ENCODE measurements at regions not wholly inside any gene's neighbourhood (a gene's known extent, or its start where the extent isn't known, plus 50 kb on each side); places are given as distances from the start of the nearest gene placed in this dataset.

- Histone ChIP-seq H3K36me3 (ENCODE audit: insufficient read depth, low read length, poor library complexity, severe bottlenecking) (no peaks in the 10 kb centered on the region), H3K4me1 (ENCODE audit: insufficient read depth, low read length, poor library complexity, severe bottlenecking) (no peaks in the 10 kb centered on the region), H3K9me3 (ENCODE audit: low read depth, low read length, poor library complexity, severe bottlenecking) (no peaks in the 10 kb centered on the region), H3K4me3 (ENCODE audit: low read depth, low read length, poor library complexity, severe bottlenecking) (no peak overlapping the region), H3K27ac (ENCODE audit: low read depth, low read length, poor library complexity, severe bottlenecking) (no peak overlapping the region), H3K27me3 (replicated peaks; ENCODE audit: insufficient read depth, low read depth, low read length, poor library complexity) (peaks cover 86% of the 10 kb centered on the region)
- ChIA-PET POLR2A (ENCODE audit: low non-redundant PET) (no interaction called here), CTCF (no interaction called here)
- BruUV-seq (replicated peaks): no TSS peak
- DNase-seq (ENCODE audit: low spot score): no peak
- TF ChIP-seq EZH2 (IDR thresholded peaks at IDR 0.05; ENCODE audit: borderline replicate concordance, low read depth, low read length, poor library complexity, severe bottlenecking): no peak
- TF ChIP-seq CTCF (conservative IDR thresholded peaks at IDR 0.05; ENCODE audit: low read depth, low read length): no peak
- intact Hi-C loops (cut with micrococcal nuclease; ENCODE audit: unreplicated experiment): no loop called here
Observed at GRCh38 chr6:133682506-133683307, 206.2 kb upstream of the TCF21 start.

GRCh38 chr6:133683308-133683580, 205.7 kb upstream of the TCF21 start:
- Histone ChIP-seq H3K27ac (ENCODE audit: low read depth, low read length, poor library complexity, severe bottlenecking) (no peak overlapping the region), H3K9me3 (ENCODE audit: low read depth, low read length, poor library complexity, severe bottlenecking) (no peaks in the 10 kb centered on the region), H3K36me3 (ENCODE audit: insufficient read depth, low read length, poor library complexity, severe bottlenecking) (no peaks in the 10 kb centered on the region), H3K27me3 (replicated peaks; ENCODE audit: insufficient read depth, low read depth, low read length, poor library complexity) (peaks cover 88% of the 10 kb centered on the region), H3K4me3 (ENCODE audit: low read depth, low read length, poor library complexity, severe bottlenecking) (no peak overlapping the region), H3K4me1 (ENCODE audit: insufficient read depth, low read length, poor library complexity, severe bottlenecking) (no peaks in the 10 kb centered on the region)
- POLR2A ChIA-PET (ENCODE audit: low non-redundant PET): no interaction called here
- no TSS peak for BruUV-seq (replicated peaks)
- no peak for DNase-seq (ENCODE audit: low spot score)
- intact Hi-C loops (cut with micrococcal nuclease; ENCODE audit: unreplicated experiment): no loop called here
- no peak for TF ChIP-seq EZH2 (IDR thresholded peaks at IDR 0.05; ENCODE audit: borderline replicate concordance, low read depth, low read length, poor library complexity, severe bottlenecking)
- no peak for TF ChIP-seq CTCF (conservative IDR thresholded peaks at IDR 0.05; ENCODE audit: low read depth, low read length)
- CTCF ChIA-PET: no interaction called here

- H3K36me3 ChIP-seq (ENCODE audit: insufficient read depth, low read length, poor library complexity, severe bottlenecking): no peaks in the 10 kb centered on the region
- H3K9me3 ChIP-seq (ENCODE audit: low read depth, low read length, poor library complexity, severe bottlenecking): no peaks in the 10 kb centered on the region
- H3K4me3 ChIP-seq (ENCODE audit: low read depth, low read length, poor library complexity, severe bottlenecking): no peak overlapping the region
- BruUV-seq (replicated peaks): no TSS peak
- DNase-seq (ENCODE audit: low spot score): no peak
- no peaks in the 10 kb centered on the region for H3K4me1 ChIP-seq (ENCODE audit: insufficient read depth, low read length, poor library complexity, severe bottlenecking)
- ChIA-PET CTCF (no interaction called here), POLR2A (ENCODE audit: low non-redundant PET) (no interaction called here)
- no peak overlapping the region for H3K27ac ChIP-seq (ENCODE audit: low read depth, low read length, poor library complexity, severe bottlenecking)
- peaks cover 91% of the 10 kb centered on the region for H3K27me3 ChIP-seq (replicated peaks; ENCODE audit: insufficient read depth, low read depth, low read length, poor library complexity)
- no peak for TF ChIP-seq EZH2 (IDR thresholded peaks at IDR 0.05; ENCODE audit: borderline replicate concordance, low read depth, low read length, poor library complexity, severe bottlenecking)
- no peak for TF ChIP-seq CTCF (conservative IDR thresholded peaks at IDR 0.05; ENCODE audit: low read depth, low read length)
- intact Hi-C loops (cut with micrococcal nuclease; ENCODE audit: unreplicated experiment): no loop called here
Observed at GRCh38 chr6:133683606-133684005, 205.3 kb upstream of the TCF21 start.
